CD8-positive, alpha-beta memory T cell (primary cell): ENCODE measurements at regions not wholly inside any gene's neighbourhood (a gene's known extent, or its start where the extent isn't known, plus 50 kb on each side); places are given as distances from the start of the nearest gene placed in this dataset.
"Not testable (repeated sequence)": the region's sequence is repeated elsewhere in the genome, so short reads cannot be mapped to it uniquely, and the experiment has no call there.

Experiments used
- CTCF ChIA-PET: fragments of 350-600 bp; sonication (Branson Sonifier 250); formaldehyde crosslinking; loops from one replicate; lab custom pipeline; 2021; ENCODE audit warnings: antibody characterized with exemption; lab: Charles Lee
- POLR2A ChIA-PET: fragments of 350-600 bp; sonication (Branson Sonifier 250); formaldehyde crosslinking; loops from one replicate; lab custom pipeline; 2021; ENCODE audit warnings: antibody characterized with exemption; lab: Charles Lee
- DNase-seq, 5 donors: peaks; one replicate each; pipeline versions ENCODE4 v3.0.0 to v3.0.0-alpha.2; 2020 to 2022; ENCODE audit warnings: mixed read lengths in 1 of 5
- H3K27ac ChIP-seq: one replicate; pipeline ENCODE4 v1.7.0; 2013; ENCODE audit warnings: low read depth, mild to moderate bottlenecking, low read length, moderate library complexity
- H3K27me3 ChIP-seq: 2 replicates; pipeline ENCODE4 v1.7.0; 2013; ENCODE audit warnings: low read length, mild to moderate bottlenecking; ENCODE audit not compliant: insufficient read depth, poor library complexity, severe bottlenecking
- H3K36me3 ChIP-seq: 2 replicates; pipeline ENCODE4 v1.7.0; 2013; ENCODE audit warnings: mild to moderate bottlenecking, low read length, moderate library complexity; ENCODE audit not compliant: insufficient read depth
- H3K4me1 ChIP-seq: 2 replicates; pipeline ENCODE4 v1.7.0; 2013; ENCODE audit warnings: mild to moderate bottlenecking, low read length, moderate library complexity; ENCODE audit not compliant: insufficient read depth
- H3K4me3 ChIP-seq: 2 replicates; pipeline ENCODE4 v1.7.0; 2013; ENCODE audit warnings: mild to moderate bottlenecking, low read length
- H3K9me3 ChIP-seq: 2 replicates; pipeline ENCODE4 v1.7.0; 2013; ENCODE audit warnings: mild to moderate bottlenecking, low read length
- H3K27ac Mint-ChIP-seq, 8 donors: one replicate each; pipeline ENCODE4 v1.8.0; 2020 to 2021; ENCODE audit warnings: mixed read lengths in 8 of 8, mild to moderate bottlenecking in 6 of 8, inconsistent platforms in 3 of 8, moderate library complexity in 3 of 8
- H3K27me3 Mint-ChIP-seq, 2 donors: one replicate each; pipeline ENCODE4 v1.8.0; 2020 to 2021; ENCODE audit warnings: mixed read lengths in 2 of 2, mild to moderate bottlenecking in 1 of 2, moderate library complexity in 1 of 2
- H3K36me3 Mint-ChIP-seq, 3 donors: one replicate each; pipeline ENCODE4 v1.8.0; 2020 to 2021; ENCODE audit warnings: mixed read lengths in 3 of 3, inconsistent platforms in 1 of 3, mild to moderate bottlenecking in 1 of 3
- H3K4me1 Mint-ChIP-seq, 3 donors: one replicate each; pipeline ENCODE4 v1.8.0; 2020 to 2021; ENCODE audit warnings: mixed read lengths in 3 of 3, inconsistent platforms in 1 of 3, mild to moderate bottlenecking in 1 of 3
- H3K4me3 Mint-ChIP-seq, 7 donors: one replicate each; pipeline ENCODE4 v1.8.0; 2020 to 2021; ENCODE audit warnings: mixed read lengths in 7 of 7, mild to moderate bottlenecking in 6 of 7, moderate library complexity in 4 of 7, inconsistent platforms in 2 of 7
- H3K9me3 Mint-ChIP-seq, 5 donors: one replicate each; pipeline ENCODE4 v1.8.0; 2020 to 2022; ENCODE audit warnings: mixed read lengths in 5 of 5, mild to moderate bottlenecking in 3 of 5, moderate library complexity in 2 of 5, inconsistent platforms in 1 of 5

- POLR2A ChIA-PET, H3K4me3 Mint-ChIP-seq, DNase-seq, H3K36me3 ChIP-seq, H3K27me3 Mint-ChIP-seq, H3K27me3 ChIP-seq, H3K4me1 ChIP-seq, H3K4me1 Mint-ChIP-seq, H3K4me3 ChIP-seq, H3K9me3 ChIP-seq, H3K27ac ChIP-seq, H3K9me3 Mint-ChIP-seq, CTCF ChIA-PET: not testable (repeated sequence)
- Mint-ChIP-seq H3K36me3 (peaks cover 0 to 15% (median 4%) of the 10 kb centered on the region in 3 donors), H3K27ac (peak overlapping the region in 1 of 8 donors; percentile 78)
Observed at GRCh38 chr1:120465900-120466299, 51.1 kb downstream of the NBPF8 start.

GRCh38 chr1:120477663-120478062 is 62.8 kb downstream of the NBPF8 start:
- H3K4me1 ChIP-seq, H3K9me3 Mint-ChIP-seq, H3K27me3 Mint-ChIP-seq, H3K27ac Mint-ChIP-seq, H3K36me3 ChIP-seq, H3K27me3 ChIP-seq, H3K27ac ChIP-seq, CTCF ChIA-PET, H3K4me1 Mint-ChIP-seq, H3K4me3 Mint-ChIP-seq, H3K9me3 ChIP-seq, H3K4me3 ChIP-seq, POLR2A ChIA-PET, DNase-seq: not testable (repeated sequence)
- H3K36me3 Mint-ChIP-seq: peaks cover 7 to 17% (median 11%) of the 10 kb centered on the region in 3 donors

GRCh38 chr1:120478400-120478799 is 63.6 kb downstream of the NBPF8 start:
- H3K9me3 Mint-ChIP-seq, H3K9me3 ChIP-seq, H3K4me1 ChIP-seq, H3K4me1 Mint-ChIP-seq, H3K27ac ChIP-seq, POLR2A ChIA-PET, H3K27ac Mint-ChIP-seq, CTCF ChIA-PET, H3K27me3 ChIP-seq, DNase-seq, H3K27me3 Mint-ChIP-seq, H3K4me3 Mint-ChIP-seq, H3K36me3 ChIP-seq, H3K4me3 ChIP-seq: not testable (repeated sequence)
- peaks cover 7 to 20% (median 16%) of the 10 kb centered on the region in 3 donors for H3K36me3 Mint-ChIP-seq

- DNase-seq, H3K4me3 Mint-ChIP-seq, H3K27ac ChIP-seq, H3K4me1 Mint-ChIP-seq, H3K4me1 ChIP-seq, H3K4me3 ChIP-seq, H3K36me3 ChIP-seq, H3K9me3 ChIP-seq, H3K27me3 ChIP-seq, H3K9me3 Mint-ChIP-seq, CTCF ChIA-PET, H3K27me3 Mint-ChIP-seq, POLR2A ChIA-PET: not testable (repeated sequence)
- Mint-ChIP-seq H3K36me3 (peaks cover 8 to 36% (median 20%) of the 10 kb centered on the region in 3 donors), H3K27ac (peak overlapping the region in 1 of 8 donors; percentile 46)
Observed at GRCh38 chr1:120487542-120487941, 72.7 kb downstream of the NBPF8 start.

- H3K27me3 ChIP-seq, H3K27ac Mint-ChIP-seq, H3K4me1 Mint-ChIP-seq, DNase-seq, POLR2A ChIA-PET, H3K4me1 ChIP-seq, H3K9me3 ChIP-seq, H3K36me3 ChIP-seq, H3K4me3 Mint-ChIP-seq, H3K27me3 Mint-ChIP-seq, H3K9me3 Mint-ChIP-seq, CTCF ChIA-PET, H3K27ac ChIP-seq, H3K4me3 ChIP-seq: not testable (repeated sequence)
- peaks cover 8 to 36% (median 11%) of the 10 kb centered on the region in 3 donors for H3K36me3 Mint-ChIP-seq
Observed at GRCh38 chr1:120489217-120489616, 74.4 kb downstream of the NBPF8 start.

- H3K9me3 ChIP-seq, H3K4me1 ChIP-seq, H3K4me1 Mint-ChIP-seq, H3K27ac ChIP-seq, H3K9me3 Mint-ChIP-seq, H3K4me3 Mint-ChIP-seq, DNase-seq, H3K36me3 ChIP-seq, H3K4me3 ChIP-seq, H3K27me3 Mint-ChIP-seq, CTCF ChIA-PET, POLR2A ChIA-PET, H3K27ac Mint-ChIP-seq, H3K27me3 ChIP-seq: not testable (repeated sequence)
- peaks cover 0 to 19% (median 0%) of the 10 kb centered on the region in 3 donors for H3K36me3 Mint-ChIP-seq
Observed at GRCh38 chr1:120497145-120497544, 82.3 kb downstream of the NBPF8 start.

GRCh38 chr1:120503284-120503683 is 88.4 kb downstream of the NBPF8 start:
- H3K4me3 ChIP-seq, H3K27ac Mint-ChIP-seq, H3K4me1 Mint-ChIP-seq, H3K9me3 ChIP-seq, POLR2A ChIA-PET, H3K4me1 ChIP-seq, H3K27me3 ChIP-seq, H3K27me3 Mint-ChIP-seq, H3K36me3 ChIP-seq, CTCF ChIA-PET, H3K9me3 Mint-ChIP-seq, H3K27ac ChIP-seq, DNase-seq, H3K4me3 Mint-ChIP-seq: not testable (repeated sequence)
- H3K36me3 Mint-ChIP-seq: peaks cover 0 to 11% (median 0%) of the 10 kb centered on the region in 3 donors

GRCh38 chr1:120506352-120506751 is 91.5 kb downstream of the NBPF8 start:
- H3K27me3 Mint-ChIP-seq, H3K9me3 Mint-ChIP-seq, H3K4me1 Mint-ChIP-seq, H3K4me1 ChIP-seq, H3K36me3 ChIP-seq, DNase-seq, H3K4me3 ChIP-seq, H3K27ac Mint-ChIP-seq, POLR2A ChIA-PET, CTCF ChIA-PET, H3K27ac ChIP-seq, H3K9me3 ChIP-seq, H3K4me3 Mint-ChIP-seq, H3K27me3 ChIP-seq: not testable (repeated sequence)
- peaks cover 0 to 10% (median 1%) of the 10 kb centered on the region in 3 donors for H3K36me3 Mint-ChIP-seq

GRCh38 chr1:120508351-120508750 is 93.5 kb downstream of the NBPF8 start:
- H3K36me3 Mint-ChIP-seq: peaks cover 0 to 22% (median 5%) of the 10 kb centered on the region in 3 donors
- H3K4me3 Mint-ChIP-seq, POLR2A ChIA-PET, H3K4me1 Mint-ChIP-seq, DNase-seq, H3K36me3 ChIP-seq, H3K9me3 Mint-ChIP-seq, H3K27me3 ChIP-seq, H3K27ac Mint-ChIP-seq, CTCF ChIA-PET, H3K9me3 ChIP-seq, H3K27ac ChIP-seq, H3K4me1 ChIP-seq, H3K4me3 ChIP-seq, H3K27me3 Mint-ChIP-seq: not testable (repeated sequence)
